Heart left ventricle (tissue), 13 donors: ENCODE measurements at regions not wholly inside any gene's neighbourhood (a gene's known extent, or its start where the extent isn't known, plus 50 kb on each side); places are given as distances from the start of the nearest gene placed in this dataset.

Source experiments
- CTCF ChIP-seq, 12 donors: fragments of 200-600 bp; sonication (generic) in 4 of 12; IDR thresholded peaks; one replicate each; pipeline versions ENCODE4 v1.5.0 to v1.8.0; 2018 to 2022; ENCODE audit warnings: antibody characterized with exemption in 12 of 12, mild to moderate bottlenecking in 5 of 12
- POLR2A ChIP-seq, 2 donors: fragments of 450-650 bp; IDR thresholded peaks; one replicate each; pipeline ENCODE4 v1.6.1; 2017; ENCODE audit warnings: antibody characterized with exemption in 2 of 2, mild to moderate bottlenecking in 2 of 2, moderate library complexity in 2 of 2
- donor health status: ischemic (EF 13 %, LVEDD 7.1; RV severe dilation, severe dysfunction).
- donor health status: DM: no; HTN: yes; CAD: no.
- donor health status: DM: no; HTN: no; CAD: no.
- donor health status: ischemic (EF 25% LVEDD 6.9; RV normal size, moderate dysfunction).
- donor health status: ischemic (EF 25% LVEDD 5.7; RV mildly dilated, moderate dysfunction).
- donor health status: ischemic (EF 35%, LVEDD 5.7; RV mildly dilated, moderate dysfunction).
- donor health status: nonischemic (EF 11% LVEDD 7.7; RV severe dilation, severe dysfunction).
- donor health status: DM: yes; HTN: yes; CAD: no.
- donor health status: PGD.
- donor health status: ischemic (EF 29% LVEDD 5.4; RV normal size, mild dysfunction).
- donor health status: nonischemic (EF 23%, LVEDD 6.1; RV moderate dilation, normal function).

GRCh38 chr10:4280461-4281189, 495.6 kb upstream of the KLF6 start:
- no peak for TF ChIP-seq CTCF (IDR thresholded peaks at IDR 0.05)
- TF ChIP-seq POLR2A (IDR thresholded peaks at IDR 0.05), result no peak
